ENCODE measurements at regions not wholly inside any gene's neighbourhood (a gene's known extent, or its start where the extent isn't known, plus 50 kb on each side); places are given as distances from the start of the nearest gene placed in this dataset.

DNA sequence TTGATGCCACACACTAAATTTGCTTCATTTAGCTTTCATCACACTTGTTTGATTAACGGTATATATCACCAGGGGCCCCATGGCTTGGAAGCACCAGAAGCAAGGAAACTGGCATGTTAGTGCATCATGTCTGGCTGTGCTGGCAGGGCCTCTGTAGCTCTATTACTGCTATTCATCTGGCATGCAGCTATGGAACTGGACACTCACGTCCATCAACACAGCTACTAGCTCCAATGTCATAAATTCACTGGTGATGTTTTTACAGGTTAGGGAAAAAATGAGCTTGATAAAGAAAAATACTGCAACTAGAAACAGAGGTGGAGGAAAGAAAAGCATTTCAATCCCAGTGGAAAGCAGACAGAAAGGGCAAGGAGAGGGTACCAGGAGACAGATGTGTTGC lies 343.2 kb downstream of the DEPDC1B start:
- Histone ChIP-seq H3K9me3 (ENCODE audit: control insufficient read depth, insufficient read depth, low read length) (no peaks in the 10 kb centered on the region), H3K27ac (ENCODE audit: insufficient read depth, low read length) (no peak overlapping the region), H3K56ac (ENCODE audit: extremely low read depth, insufficient read depth, low read length) (no peak overlapping the region), H3K4me2 (ENCODE audit: low read depth, low read length) (no peak overlapping the region), H4K91ac (ENCODE audit: insufficient read depth, low read depth, low read length) (no peak overlapping the region), H2BK5ac (ENCODE audit: low read depth, low read length, poor library complexity, severe bottlenecking) (no peak overlapping the region), H2BK15ac (ENCODE audit: low read depth, low read length) (no peak overlapping the region), H3K18ac (ENCODE audit: low read depth, low read length) (no peak overlapping the region), H4K8ac (ENCODE audit: low read depth in 2 of 2, low read length in 2 of 2) (no peak overlapping the region), H2BK120ac (ENCODE audit: low read depth, low read length) (no peak overlapping the region), H3K4me3 (ENCODE audit: insufficient read depth, low read depth, low read length) (no peak overlapping the region), H2AK9ac (replicated peaks; ENCODE audit: low read depth, low read length, poor library complexity) (no peak overlapping the region), H3K79me1 (ENCODE audit: low read depth in 1 of 2, low read length in 2 of 2) (no peaks in the 10 kb centered on the region), H3K9me1 (ENCODE audit: insufficient read depth, low read length) (no peaks in the 10 kb centered on the region), H3K23ac (ENCODE audit: low read depth, low read length) (no peak overlapping the region), H2BK20ac (ENCODE audit: low read depth, low read length) (no peak overlapping the region), H3K27me3 (ENCODE audit: control insufficient read depth, insufficient read depth, low read length) (no peaks in the 10 kb centered on the region), H3K36me3 (ENCODE audit: control insufficient read depth, insufficient read depth, low read length) (no peaks in the 10 kb centered on the region), H3K14ac (replicated peaks; ENCODE audit: low read depth, low read length) (no peak overlapping the region), H3K4ac (ENCODE audit: low read depth, low read length) (no peak overlapping the region), H2AK5ac (ENCODE audit: low read depth, low read length) (no peak overlapping the region), H4K5ac (ENCODE audit: low read depth, low read length) (no peak overlapping the region), H4K20me1 (ENCODE audit: insufficient read depth, low read length) (no peaks in the 10 kb centered on the region), H3K9ac (ENCODE audit: low read depth, low read length) (no peak overlapping the region), H3K4me1 (ENCODE audit: control insufficient read depth, insufficient read depth, low read length) (no peaks in the 10 kb centered on the region), H2AFZ (replicated peaks; ENCODE audit: low read length, poor library complexity) (no peak overlapping the region)
- WGBS, 2 experiments (ENCODE audit: extremely low coverage in 2 of 2, insufficient read length in 1 of 2): no CpG with 5 or more reads among the region's 2 CpGs
- ChIA-PET CTCF (interaction anchor here (0.6 kb wide), 1 partner anchor 76 kb away, joined by 3 read pairs; no protein-coding TSS in a partner anchor), POLR2A (ENCODE audit: unreplicated experiment) (no interaction called here)
- DNase-seq (no peak), ATAC-seq (ENCODE audit: low read depth) (no peak)
- TF ChIP-seq SMC3 (IDR thresholded peaks at IDR 0.05; ENCODE audit: low read depth, low read length): no peak
- TF ChIP-seq, protein P1, sequence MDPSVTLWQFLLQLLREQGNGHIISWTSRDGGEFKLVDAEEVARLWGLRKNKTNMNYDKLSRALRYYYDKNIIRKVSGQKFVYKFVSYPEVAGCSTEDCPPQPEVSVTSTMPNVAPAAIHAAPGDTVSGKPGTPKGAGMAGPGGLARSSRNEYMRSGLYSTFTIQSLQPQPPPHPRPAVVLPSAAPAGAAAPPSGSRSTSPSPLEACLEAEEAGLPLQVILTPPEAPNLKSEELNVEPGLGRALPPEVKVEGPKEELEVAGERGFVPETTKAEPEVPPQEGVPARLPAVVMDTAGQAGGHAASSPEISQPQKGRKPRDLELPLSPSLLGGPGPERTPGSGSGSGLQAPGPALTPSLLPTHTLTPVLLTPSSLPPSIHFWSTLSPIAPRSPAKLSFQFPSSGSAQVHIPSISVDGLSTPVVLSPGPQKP (IDR thresholded peaks at IDR 0.05; ENCODE audit: borderline replicate concordance, low read depth, low read length): no peak
- no peak for TF ChIP-seq RCOR1 (IDR thresholded peaks at IDR 0.05; ENCODE audit: insufficient replicate concordance, low read length)
- no peak for TF ChIP-seq RAD21 (IDR thresholded peaks at IDR 0.05; ENCODE audit: low read length)
- TF ChIP-seq POLR2A (IDR thresholded peaks at IDR 0.05; ENCODE audit: low read depth, low read length): no peak
- TF ChIP-seq FOS (IDR thresholded peaks at IDR 0.05; ENCODE audit: low read depth, low read length): no peak
- TF ChIP-seq, protein P2, sequence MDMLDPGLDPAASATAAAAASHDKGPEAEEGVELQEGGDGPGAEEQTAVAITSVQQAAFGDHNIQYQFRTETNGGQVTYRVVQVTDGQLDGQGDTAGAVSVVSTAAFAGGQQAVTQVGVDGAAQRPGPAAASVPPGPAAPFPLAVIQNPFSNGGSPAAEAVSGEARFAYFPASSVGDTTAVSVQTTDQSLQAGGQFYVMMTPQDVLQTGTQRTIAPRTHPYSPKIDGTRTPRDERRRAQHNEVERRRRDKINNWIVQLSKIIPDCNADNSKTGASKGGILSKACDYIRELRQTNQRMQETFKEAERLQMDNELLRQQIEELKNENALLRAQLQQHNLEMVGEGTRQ (IDR thresholded peaks at IDR 0.05; ENCODE audit: low read depth, low read length): no peak
- TF ChIP-seq CEBPB (IDR thresholded peaks at IDR 0.05; ENCODE audit: low read depth, low read length): no peak
- no peak for TF ChIP-seq RFX5 (IDR thresholded peaks at IDR 0.05; ENCODE audit: low read depth, low read length)
- no peak for TF ChIP-seq MXI1 (IDR thresholded peaks at IDR 0.05; ENCODE audit: borderline replicate concordance, low read depth, low read length)
- no peak for TF ChIP-seq BHLHE40 (IDR thresholded peaks at IDR 0.05; ENCODE audit: low read depth, low read length)
- TF ChIP-seq MAFK (IDR thresholded peaks at IDR 0.05; ENCODE audit: low read depth, low read length): no peak
- no peak for TF ChIP-seq MAZ (IDR thresholded peaks at IDR 0.05; ENCODE audit: borderline replicate concordance, low read depth, low read length)
- dilution Hi-C loops (cut with HindIII; ENCODE audit: low sequenced_read_pairs, unreplicated experiment) (no loop called here), in situ Hi-C loops (cut with MboI; ENCODE audit: low sequenced_read_pairs) (no loop called here), intact Hi-C loops (cut with micrococcal nuclease) (no loop called here)
- BruUV-seq (replicated peaks): no TSS peak
